Dendritic cell treated with granulocyte-macrophage colony-stimulating factor and Interleukin-4, amounts not matched to agents 40 ng/mL and 50 ng/mL, for 4 days (primary cell): ENCODE measurements at regions not wholly inside any gene's neighbourhood (a gene's known extent, or its start where the extent isn't known, plus 50 kb on each side); places are given as distances from the start of the nearest gene placed in this dataset.

ENCODE experiments used
- H3K27ac Mint-ChIP-seq: one replicate; pipeline ENCODE4 v1.8.0; 2022; ENCODE audit warnings: mild to moderate bottlenecking, mixed read lengths
- H3K27me3 Mint-ChIP-seq: one replicate; pipeline ENCODE4 v1.8.0; 2022; ENCODE audit warnings: mild to moderate bottlenecking, mixed read lengths
- H3K36me3 Mint-ChIP-seq: one replicate; pipeline ENCODE4 v1.8.0; 2022; ENCODE audit warnings: low read depth, mixed read lengths
- H3K4me1 Mint-ChIP-seq: one replicate; pipeline ENCODE4 v1.8.0; 2022; ENCODE audit warnings: low read depth, mixed read lengths
- H3K4me3 Mint-ChIP-seq: one replicate; pipeline ENCODE4 v1.8.0; 2022; ENCODE audit warnings: mild to moderate bottlenecking, moderate library complexity, mixed read lengths
- H3K9me3 Mint-ChIP-seq: one replicate; pipeline ENCODE4 v1.8.0; 2022; ENCODE audit warnings: mixed read lengths
- intact Hi-C: fragments of 100-400 bp; cut with micrococcal nuclease; formaldehyde crosslinking; loops from one replicate; pipeline ENCODE4 v1.15.0; 2022

DNA sequence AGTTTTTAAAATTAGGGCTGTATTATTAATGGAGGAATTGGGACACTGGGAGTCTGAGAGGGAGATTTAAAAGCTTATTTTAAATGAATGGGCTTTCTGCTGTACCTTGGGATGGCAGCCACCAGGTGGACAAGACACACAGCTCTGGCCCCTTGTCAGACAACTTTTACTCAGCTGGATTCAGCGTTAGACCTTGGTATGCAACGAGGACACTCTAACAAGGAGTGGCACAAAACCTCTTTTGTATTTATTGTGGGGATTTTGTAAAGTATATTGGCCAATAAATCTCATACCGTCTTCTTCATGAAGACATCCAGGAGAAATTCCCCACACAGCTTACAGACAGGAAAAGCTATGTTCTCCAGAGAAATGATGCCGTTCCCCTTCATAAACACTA lies 105.7 kb downstream of the LCA5 start:
- H3K36me3 Mint-ChIP-seq, result no peaks in the 10 kb centered on the region
- no peak overlapping the region for H3K4me3 Mint-ChIP-seq
- H3K9me3 Mint-ChIP-seq, result no peaks in the 10 kb centered on the region
- no peak overlapping the region for H3K27ac Mint-ChIP-seq
- no peaks in the 10 kb centered on the region for H3K4me1 Mint-ChIP-seq
- intact Hi-C loops, result no loop called here
- H3K27me3 Mint-ChIP-seq, result no peaks in the 10 kb centered on the region

DNA sequence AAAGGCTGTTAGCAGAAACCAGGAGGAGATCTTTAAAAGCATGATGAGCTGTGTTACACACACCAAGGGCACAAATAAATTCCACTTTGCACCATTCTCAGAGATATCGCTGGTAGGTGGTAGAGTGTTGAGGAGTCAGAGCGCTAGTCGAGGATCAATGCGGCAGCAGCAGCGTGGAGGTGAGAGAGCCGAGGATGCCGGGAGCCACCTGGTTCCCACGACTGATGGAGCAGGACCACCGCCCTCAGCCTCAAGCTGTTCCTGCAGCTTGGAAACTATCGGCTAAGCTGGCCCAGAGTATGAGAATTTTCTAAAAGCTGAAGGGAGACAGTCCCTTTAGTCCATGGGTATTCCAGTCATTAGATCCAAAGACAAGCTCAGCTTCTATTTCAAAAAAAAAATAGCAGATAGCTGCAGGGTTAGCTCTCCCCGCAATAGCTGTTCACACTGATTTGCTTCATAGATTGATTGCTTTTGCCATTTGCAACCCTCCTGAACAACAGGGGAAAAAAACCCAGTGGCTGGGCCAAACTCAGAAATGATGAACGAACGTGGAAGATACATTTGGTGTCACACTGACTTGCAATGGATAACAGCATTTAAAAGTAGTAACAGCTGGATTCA lies 106.2 kb downstream of the LCA5 start:
- no peaks in the 10 kb centered on the region for H3K9me3 Mint-ChIP-seq
- H3K27ac Mint-ChIP-seq, result no peak overlapping the region
- no peak overlapping the region for H3K4me3 Mint-ChIP-seq
- intact Hi-C loops, result no loop called here
- no peaks in the 10 kb centered on the region for H3K4me1 Mint-ChIP-seq
- no peaks in the 10 kb centered on the region for H3K27me3 Mint-ChIP-seq
- no peaks in the 10 kb centered on the region for H3K36me3 Mint-ChIP-seq

DNA sequence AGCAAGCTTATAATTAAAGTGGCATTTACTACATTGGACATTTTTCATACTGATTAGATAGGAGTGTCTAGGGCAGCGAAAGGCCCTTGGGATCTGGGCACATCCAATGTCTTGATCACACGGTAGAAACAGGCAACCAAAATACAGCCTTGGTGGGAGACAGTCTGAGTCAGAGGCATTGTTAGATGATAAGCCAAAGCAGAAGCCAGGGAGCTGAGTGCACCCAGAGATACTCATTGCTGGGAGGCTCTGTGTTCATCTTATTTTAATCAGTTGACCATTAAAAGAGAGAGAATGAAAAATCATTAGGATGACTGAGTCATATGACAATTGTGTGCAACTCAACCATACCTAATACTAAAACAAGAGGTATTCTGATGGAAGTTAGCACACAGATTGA lies 109.5 kb downstream of the LCA5 start:
- Mint-ChIP-seq H3K27me3 (no peaks in the 10 kb centered on the region), H3K4me1 (no peaks in the 10 kb centered on the region), H3K36me3 (no peaks in the 10 kb centered on the region), H3K27ac (no peak overlapping the region), H3K4me3 (no peak overlapping the region), H3K9me3 (no peaks in the 10 kb centered on the region)
- intact Hi-C loops, result no loop called here

DNA sequence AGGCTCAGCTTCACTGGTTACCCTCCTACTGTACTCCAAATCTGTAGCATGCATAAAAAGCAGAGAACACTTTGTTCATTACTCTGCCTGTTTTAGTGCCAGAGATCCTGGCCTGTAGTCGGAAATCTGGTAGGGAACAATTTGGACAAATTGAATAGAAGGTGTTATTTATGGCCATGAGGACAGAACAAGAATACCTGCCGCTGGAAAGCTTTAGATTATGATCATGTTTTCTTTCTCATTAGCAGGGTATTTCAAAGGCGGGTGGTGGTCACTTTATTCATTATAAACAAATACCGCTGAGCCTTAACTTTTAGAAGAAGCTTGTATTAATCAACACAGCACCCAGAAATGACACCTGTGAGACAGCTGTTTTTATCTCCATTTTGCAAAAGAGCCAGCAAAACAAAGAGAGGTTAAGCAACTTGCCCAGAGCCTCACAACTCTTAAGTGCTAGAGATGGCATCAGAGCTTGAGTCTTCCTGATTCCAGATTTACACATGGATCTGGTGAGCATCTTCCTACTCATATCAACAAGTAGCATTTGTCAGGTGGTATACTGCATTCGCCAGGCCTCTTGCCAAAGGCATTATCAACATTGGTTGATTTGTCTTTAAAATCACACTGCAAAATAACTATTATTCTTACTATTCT lies 110.5 kb downstream of the LCA5 start:
- intact Hi-C loops, result no loop called here
- Mint-ChIP-seq H3K4me1 (no peaks in the 10 kb centered on the region), H3K9me3 (no peaks in the 10 kb centered on the region), H3K27ac (no peak overlapping the region), H3K36me3 (no peaks in the 10 kb centered on the region), H3K4me3 (no peak overlapping the region), H3K27me3 (no peaks in the 10 kb centered on the region)

DNA sequence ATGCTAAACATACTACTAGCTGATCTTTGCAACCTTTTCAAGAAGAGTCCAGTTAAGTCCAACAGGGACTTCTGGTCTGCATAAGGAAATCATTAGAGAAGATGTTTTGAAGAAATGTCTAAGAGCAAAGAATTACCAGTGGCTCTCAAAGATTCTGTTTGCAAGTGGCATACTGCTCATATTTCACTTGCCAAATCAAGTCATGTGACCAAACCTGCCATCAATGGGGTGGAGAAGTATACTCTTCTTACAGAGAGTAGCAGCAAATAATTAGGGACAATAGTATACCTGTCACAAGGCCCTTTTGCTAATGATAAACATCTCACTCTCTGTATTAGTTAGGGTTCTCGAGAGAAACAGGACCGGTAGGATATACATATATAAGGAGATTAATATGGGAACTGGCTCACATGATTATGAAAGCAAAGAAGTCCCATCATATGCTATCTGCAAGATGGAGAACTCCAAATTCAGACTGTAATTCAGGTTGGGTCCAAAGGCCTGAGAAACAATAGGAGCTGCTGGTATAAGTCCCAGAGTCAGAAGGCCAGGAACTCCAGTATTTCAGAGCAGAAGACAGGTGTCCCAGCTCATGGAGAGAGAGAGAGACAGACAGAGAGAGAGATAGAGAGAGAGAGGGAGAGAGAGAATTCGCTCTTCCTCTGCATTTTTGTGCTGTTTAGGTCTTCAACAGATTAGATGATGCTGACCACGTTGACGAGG lies 111.5 kb downstream of the LCA5 start:
- no peaks in the 10 kb centered on the region for H3K9me3 Mint-ChIP-seq
- no peaks in the 10 kb centered on the region for H3K27me3 Mint-ChIP-seq
- H3K27ac Mint-ChIP-seq, result no peak overlapping the region
- H3K4me3 Mint-ChIP-seq, result no peak overlapping the region
- H3K4me1 Mint-ChIP-seq, result no peaks in the 10 kb centered on the region
- no peaks in the 10 kb centered on the region for H3K36me3 Mint-ChIP-seq
- intact Hi-C loops, result no loop called here

DNA sequence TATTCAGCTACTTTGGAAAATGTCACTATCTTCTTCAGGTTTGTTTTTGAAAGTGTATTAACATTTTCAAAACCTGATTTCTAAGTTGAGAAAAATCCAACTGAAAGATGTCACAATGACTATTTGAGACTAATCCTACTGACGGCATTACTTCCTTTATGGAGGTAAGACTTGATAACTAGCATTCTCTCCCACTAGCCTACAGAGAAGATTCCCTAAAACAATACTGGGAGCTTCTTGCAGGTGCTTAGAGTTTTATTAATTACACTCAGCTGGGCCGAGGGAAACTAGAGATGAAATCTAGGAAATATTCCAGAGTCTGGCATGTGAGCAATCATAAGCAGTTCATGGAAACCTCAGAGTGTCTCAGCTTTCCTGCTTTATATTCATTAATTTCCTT lies 114.0 kb downstream of the LCA5 start:
- Mint-ChIP-seq H3K4me1 (no peaks in the 10 kb centered on the region), H3K27me3 (no peaks in the 10 kb centered on the region), H3K9me3 (no peaks in the 10 kb centered on the region), H3K4me3 (no peak overlapping the region), H3K27ac (no peak overlapping the region), H3K36me3 (no peaks in the 10 kb centered on the region)
- intact Hi-C loops, result no loop called here

DNA sequence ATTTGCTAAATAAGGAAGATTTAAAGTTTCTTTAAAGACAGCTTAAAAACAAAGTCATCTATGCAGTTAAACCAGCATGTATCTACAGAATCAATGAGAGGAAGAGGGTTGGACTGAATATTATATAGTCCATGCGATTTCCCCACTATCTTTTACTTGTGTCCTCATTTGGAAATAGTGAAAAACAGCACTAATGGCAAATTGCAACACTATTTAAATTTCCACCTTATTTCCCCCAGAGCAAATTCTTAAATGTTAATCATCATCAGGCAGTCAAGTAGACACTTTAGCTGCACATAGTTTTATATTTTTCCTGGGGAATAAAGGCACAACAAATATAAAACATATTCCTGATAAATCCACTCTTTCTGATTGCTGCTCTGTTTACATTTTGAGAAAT lies 114.6 kb downstream of the LCA5 start:
- Mint-ChIP-seq H3K27ac (no peak overlapping the region), H3K4me1 (no peaks in the 10 kb centered on the region), H3K27me3 (no peaks in the 10 kb centered on the region), H3K36me3 (no peaks in the 10 kb centered on the region), H3K9me3 (no peaks in the 10 kb centered on the region), H3K4me3 (no peak overlapping the region)
- intact Hi-C loops, result no loop called here

DNA sequence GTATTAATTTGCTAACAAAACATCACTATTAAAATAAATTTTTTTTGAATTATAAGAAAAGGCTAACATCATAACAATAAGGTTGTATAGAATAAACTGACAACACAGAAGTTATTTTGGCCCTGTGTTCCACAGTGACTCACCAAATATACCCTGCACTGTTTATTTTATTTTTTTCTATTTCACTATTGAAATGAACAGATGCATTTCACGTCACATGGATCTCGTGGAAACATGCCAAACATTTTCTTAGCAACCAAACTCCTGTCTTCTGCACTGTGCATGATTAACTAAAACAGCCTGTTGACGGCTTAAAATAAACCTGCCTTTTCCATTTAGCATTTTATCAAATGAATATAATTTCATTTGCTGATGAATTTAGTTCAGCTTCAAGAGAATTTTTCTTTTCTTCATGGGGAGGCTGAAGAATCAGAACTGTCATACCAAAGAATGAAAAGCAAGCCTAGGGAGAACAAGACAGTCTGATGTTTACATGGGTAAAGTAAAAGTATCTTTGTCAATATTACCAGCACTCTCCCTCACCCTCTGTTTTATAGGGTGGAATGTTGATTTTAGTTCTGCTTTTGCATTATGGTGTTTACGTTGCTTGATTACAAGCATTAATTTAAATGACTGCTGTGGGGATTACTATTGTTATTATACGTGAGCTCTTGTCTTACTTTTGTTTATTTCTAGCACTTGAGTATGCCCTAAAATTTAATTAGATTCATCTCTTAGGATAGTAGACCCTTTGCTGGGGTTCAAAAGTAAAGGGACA lies 115.3 kb downstream of the LCA5 start:
- Mint-ChIP-seq H3K4me1 (no peaks in the 10 kb centered on the region), H3K27me3 (no peaks in the 10 kb centered on the region), H3K36me3 (no peaks in the 10 kb centered on the region), H3K27ac (no peak overlapping the region), H3K4me3 (no peak overlapping the region), H3K9me3 (no peaks in the 10 kb centered on the region)
- intact Hi-C loops, result no loop called here

DNA sequence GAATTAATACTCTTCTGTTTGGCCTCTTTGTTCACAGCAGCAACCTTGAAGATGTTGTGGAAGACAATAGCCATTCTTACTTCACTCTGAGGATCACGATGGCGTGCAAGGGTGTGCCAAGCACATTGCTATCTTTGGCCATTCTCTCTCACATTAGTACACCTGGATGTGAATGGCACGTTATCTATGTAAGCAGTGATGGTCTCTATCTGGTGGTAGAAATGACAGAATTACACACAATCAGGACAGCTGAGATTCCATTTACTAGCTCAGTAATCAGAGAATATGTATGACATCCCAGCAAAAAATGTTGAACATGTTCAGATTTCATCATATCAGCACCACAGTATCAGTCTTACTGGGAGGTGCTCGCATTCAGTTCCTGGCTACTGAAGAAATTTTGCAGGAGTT lies 116.2 kb downstream of the LCA5 start:
- intact Hi-C loops, result no loop called here
- Mint-ChIP-seq H3K36me3 (no peaks in the 10 kb centered on the region), H3K27ac (no peak overlapping the region), H3K27me3 (no peaks in the 10 kb centered on the region), H3K9me3 (no peaks in the 10 kb centered on the region), H3K4me1 (no peaks in the 10 kb centered on the region), H3K4me3 (no peak overlapping the region)

DNA sequence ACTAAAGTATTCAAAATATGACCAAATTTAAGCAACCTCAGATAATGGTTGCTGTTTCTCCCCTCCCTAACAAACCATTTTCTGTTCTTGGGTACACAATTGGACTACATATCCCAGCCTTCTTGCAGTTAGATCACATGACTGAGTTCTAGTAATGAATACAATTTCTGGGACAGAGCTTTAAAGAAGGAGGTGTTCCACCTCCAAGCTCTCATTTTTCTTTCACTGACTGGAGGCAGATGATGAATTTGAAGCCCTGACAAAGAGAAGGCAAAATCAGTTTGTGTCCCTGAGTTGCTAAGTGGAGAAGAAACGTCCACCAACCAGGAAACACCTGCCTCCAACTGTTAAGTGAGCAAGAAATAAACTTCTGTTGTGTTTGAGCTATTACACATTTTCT lies 117.2 kb downstream of the LCA5 start:
- H3K9me3 Mint-ChIP-seq, result no peaks in the 10 kb centered on the region

DNA sequence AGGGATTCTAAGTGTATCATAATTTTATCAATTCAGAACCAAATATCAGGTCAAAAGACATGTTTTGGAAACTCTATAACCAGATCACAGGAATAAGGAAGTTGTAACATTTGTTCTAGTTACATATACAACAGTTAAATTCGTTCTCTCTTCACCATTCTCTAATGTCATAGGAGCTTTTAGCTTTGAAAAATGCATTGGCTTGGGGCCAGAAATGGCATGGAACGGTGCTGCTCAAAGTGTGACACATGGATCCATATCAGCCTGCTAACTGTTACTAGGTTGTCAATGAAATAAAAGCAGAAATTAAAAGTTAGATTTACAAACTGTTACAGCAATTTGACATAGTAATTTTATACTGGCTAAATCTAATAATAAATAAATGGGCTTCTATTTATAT lies 120.3 kb downstream of the LCA5 start:
- H3K4me3 Mint-ChIP-seq, result no peak overlapping the region
- no peaks in the 10 kb centered on the region for H3K36me3 Mint-ChIP-seq

More for the DNA sequence above, 117.2 kb downstream of the LCA5 start:
- Mint-ChIP-seq H3K27me3 (no peaks in the 10 kb centered on the region), H3K27ac (no peak overlapping the region), H3K4me1 (no peaks in the 10 kb centered on the region), H3K36me3 (no peaks in the 10 kb centered on the region), H3K4me3 (no peak overlapping the region)
- intact Hi-C loops, result no loop called here

DNA sequence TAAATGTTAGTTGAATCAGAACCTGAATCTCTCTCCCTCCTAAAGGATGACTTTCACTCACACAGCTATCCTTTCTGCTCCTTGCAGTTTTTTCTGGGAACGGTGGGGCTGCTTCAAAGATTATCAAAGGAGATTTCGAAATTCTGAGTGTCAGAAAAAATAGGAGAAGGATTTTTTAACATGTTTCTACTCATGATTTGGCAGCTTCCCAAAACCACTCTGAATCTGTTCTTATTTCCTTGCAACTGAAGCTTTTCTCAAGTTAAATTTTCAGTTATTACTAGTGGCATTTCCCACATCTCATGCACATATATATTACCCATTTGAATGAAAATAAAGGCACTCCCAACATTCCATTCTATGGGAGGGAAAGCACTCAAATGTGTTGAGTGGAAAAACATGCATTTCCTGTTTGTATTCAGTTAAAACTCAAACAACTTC lies 123.6 kb downstream of the LCA5 start:
- Mint-ChIP-seq H3K9me3 (no peaks in the 10 kb centered on the region), H3K4me1 (no peaks in the 10 kb centered on the region), H3K27me3 (no peaks in the 10 kb centered on the region), H3K27ac (no peak overlapping the region), H3K4me3 (no peak overlapping the region), H3K36me3 (no peaks in the 10 kb centered on the region)
- intact Hi-C loops, result no loop called here

More for the DNA sequence above, 120.3 kb downstream of the LCA5 start:
- H3K9me3 Mint-ChIP-seq, result no peaks in the 10 kb centered on the region
- no peaks in the 10 kb centered on the region for H3K27me3 Mint-ChIP-seq
- intact Hi-C loops, result no loop called here
- no peak overlapping the region for H3K27ac Mint-ChIP-seq
- no peaks in the 10 kb centered on the region for H3K4me1 Mint-ChIP-seq

DNA sequence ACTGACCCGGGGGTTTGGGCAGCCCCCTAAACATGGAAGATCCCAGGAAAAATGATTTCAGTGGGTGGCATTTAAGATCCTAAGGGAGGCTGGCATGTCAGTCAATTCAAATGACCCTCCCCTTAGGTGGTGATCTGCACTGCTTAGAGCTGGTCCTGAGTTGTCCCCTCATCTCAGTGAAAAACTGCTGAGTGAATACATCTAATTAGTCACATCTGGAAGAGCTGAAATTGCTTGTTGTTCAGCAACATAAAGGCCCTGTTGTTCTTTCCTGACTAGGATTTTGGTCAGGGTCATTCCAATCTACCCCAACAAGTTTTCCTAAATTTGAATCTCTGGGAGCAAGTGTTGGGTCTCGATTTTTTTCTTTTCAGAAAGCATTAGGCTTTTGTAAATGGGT lies 126.4 kb downstream of the LCA5 start:
- H3K4me3 Mint-ChIP-seq, result no peak overlapping the region

More for the DNA sequence above, 126.4 kb downstream of the LCA5 start:
- no peaks in the 10 kb centered on the region for H3K4me1 Mint-ChIP-seq
- intact Hi-C loops, result no loop called here
- no peaks in the 10 kb centered on the region for H3K9me3 Mint-ChIP-seq
- H3K36me3 Mint-ChIP-seq, result no peaks in the 10 kb centered on the region
- H3K27me3 Mint-ChIP-seq, result no peaks in the 10 kb centered on the region
- H3K27ac Mint-ChIP-seq, result no peak overlapping the region
